H1 (cell line): ENCODE measurements at regions not wholly inside any gene's neighbourhood (a gene's known extent, or its start where the extent isn't known, plus 50 kb on each side); places are given as distances from the start of the nearest gene placed in this dataset.

Source experiments
- CTCF ChIA-PET: fragments of 300-600 bp; sonication (Branson Sonifier 250); formaldehyde crosslinking; loops from one replicate; lab custom pipeline; 2021; ENCODE audit not compliant: partially characterized antibody; lab: Charles Lee
- POLR2A ChIA-PET: fragments of 300-600 bp; sonication (Branson Sonifier 250); formaldehyde crosslinking; loops from one replicate; lab custom pipeline; 2021; ENCODE audit warnings: inconsistent platforms; ENCODE audit not compliant: partially characterized antibody; lab: Charles Lee
- DNase-seq, 2 experiments: peaks; one replicate each; pipeline versions ENCODE4 v3.0.0 to v3.0.0-alpha.2; 2010 to 2022; ENCODE audit warnings: low spot score in 2 of 2, low read depth in 1 of 2, mixed read lengths in 1 of 2
- FAIRE-seq: peaks from 2 replicates; lab custom pipeline; 2011; peaks lifted over from hg19 to GRCh38; lab: Jason Lieb, UNC
- H2AFZ ChIP-seq: 2 replicates; pipeline ENCODE4 v1.8.1; 2012; ENCODE audit warnings: low read length, inconsistent platforms
- H2AK5ac ChIP-seq: 2 replicates; pipeline ENCODE4 v1.6.1; 2013; ENCODE audit warnings: low read depth, low read length
- H2BK120ac ChIP-seq: replicated peaks from 2 replicates; pipeline ENCODE3; 2013; ENCODE audit warnings: low read depth, low read length, inconsistent platforms
- H2BK12ac ChIP-seq: 2 replicates; pipeline ENCODE4 v1.6.1; 2013; ENCODE audit warnings: low read depth, low read length
- H2BK15ac ChIP-seq: 2 replicates; pipeline ENCODE4 v1.6.1; 2013; ENCODE audit warnings: low read length
- H2BK20ac ChIP-seq: 2 replicates; pipeline ENCODE4 v1.6.1; 2013; ENCODE audit warnings: low read length
- H2BK5ac ChIP-seq: 2 replicates; pipeline ENCODE4 v1.6.1; 2013; ENCODE audit warnings: low read depth, low read length
- H3K14ac ChIP-seq: 2 replicates; pipeline ENCODE4 v1.6.1; 2013; ENCODE audit warnings: inconsistent platforms; ENCODE audit not compliant: insufficient read length
- H3K18ac ChIP-seq: 2 replicates; pipeline ENCODE4 v1.6.1; 2013; ENCODE audit warnings: low read length; ENCODE audit errors: extremely low read depth
- H3K23ac ChIP-seq: 2 replicates; pipeline ENCODE4 v1.6.1; 2013; ENCODE audit warnings: inconsistent platforms; ENCODE audit not compliant: insufficient read length
- H3K23me2 ChIP-seq: 2 replicates; pipeline ENCODE4 v1.6.1; 2013; ENCODE audit warnings: low read depth, low read length
- H3K27ac ChIP-seq: 2 replicates; pipeline ENCODE4 v1.6.1; 2011; ENCODE audit warnings: low read depth, low read length, inconsistent platforms
- H3K27me3 ChIP-seq, 4 experiments: replicated peaks in 1 of 4; 1 replicate in 1 of 4; 2 replicates in 3 of 4; pipeline versions ENCODE4 v1.6.1 to v1.8.1; 2011 to 2013; ENCODE audit warnings: low read length in 3 of 4, mild to moderate bottlenecking in 3 of 4, inconsistent platforms in 2 of 4, mixed read lengths in 2 of 4, moderate library complexity in 1 of 4; ENCODE audit not compliant: control insufficient read depth in 3 of 4, insufficient read depth in 3 of 4; ENCODE audit errors: extremely low read depth in 1 of 4
- H3K36me3 ChIP-seq, 4 experiments: 2 replicates each; pipeline versions ENCODE4 v1.6.1 to v1.8.1; 2011 to 2013; ENCODE audit warnings: mild to moderate bottlenecking in 4 of 4, low read length in 3 of 4, moderate library complexity in 2 of 4, control low read depth in 1 of 4, inconsistent platforms in 1 of 4; ENCODE audit not compliant: insufficient read depth in 4 of 4, control insufficient read depth in 2 of 4
- H3K4ac ChIP-seq: replicated peaks from 2 replicates; pipeline ENCODE3; 2013; ENCODE audit warnings: low read length, low read depth, mixed read lengths, inconsistent platforms; ENCODE audit not compliant: insufficient read length
- H3K4me1 ChIP-seq, 4 experiments: replicated peaks in 1 of 4; 1 replicate in 1 of 4; 2 replicates in 3 of 4; pipeline versions ENCODE4 v1.6.1 to v1.8.1; 2011 to 2013; ENCODE audit warnings: low read length in 3 of 4, inconsistent platforms in 2 of 4, mixed read lengths in 1 of 4; ENCODE audit not compliant: insufficient read depth in 4 of 4, control insufficient read depth in 3 of 4
- H3K4me2 ChIP-seq, 2 experiments: 2 replicates each; pipeline versions ENCODE4 v1.6.1 to v1.8.1; 2011 to 2013; ENCODE audit warnings: low read depth in 2 of 2, low read length in 2 of 2, control low read depth in 1 of 2, inconsistent platforms in 1 of 2, mild to moderate bottlenecking in 1 of 2; ENCODE audit not compliant: insufficient read depth in 1 of 2
- H3K4me3 ChIP-seq, 4 experiments: fragments of 200-600, 300-600 bp in 1 of 4; sonication (generic), shearing (Covaris generic), sonication (Bioruptor Twin) in 1 of 4; 2 replicates each; pipeline versions ENCODE4 v1.5.1 to v1.8.1; 2011 to 2016; ENCODE audit warnings: low read length in 4 of 4, low read depth in 3 of 4, control low read depth in 2 of 4, inconsistent platforms in 2 of 4, mild to moderate bottlenecking in 2 of 4, mixed read lengths in 1 of 4, moderate library complexity in 1 of 4; ENCODE audit not compliant: insufficient read depth in 2 of 4; ENCODE audit errors: extremely low read depth in 1 of 4
- H3K56ac ChIP-seq: replicated peaks from 2 replicates; pipeline ENCODE3; 2013; ENCODE audit warnings: low read depth, mild to moderate bottlenecking, mixed read lengths, low read length, inconsistent platforms; ENCODE audit not compliant: insufficient read length
- H3K79me1 ChIP-seq: 2 replicates; pipeline ENCODE4 v1.6.1; 2013; ENCODE audit warnings: low read depth, low read length, control low read depth
- H3K79me2 ChIP-seq, 2 experiments: 2 replicates each; pipeline versions ENCODE4 v1.6.1 to v1.8.1; 2012 to 2013; ENCODE audit warnings: low read length in 2 of 2, mild to moderate bottlenecking in 2 of 2, inconsistent platforms in 1 of 2; ENCODE audit not compliant: insufficient read depth in 2 of 2, control insufficient read depth in 1 of 2
- H3K9ac ChIP-seq, 4 experiments: replicated peaks in 1 of 4; 1 replicate in 1 of 4; 2 replicates in 3 of 4; pipeline versions ENCODE4 v1.6.1 to v1.8.1; 2011 to 2013; ENCODE audit warnings: low read depth in 3 of 4, low read length in 3 of 4, control low read depth in 2 of 4, mild to moderate bottlenecking in 2 of 4, moderate library complexity in 2 of 4, inconsistent platforms in 1 of 4; ENCODE audit errors: extremely low read depth in 1 of 4
- H3K9me3 ChIP-seq, 2 experiments: 2 replicates each; pipeline versions ENCODE4 v1.6.1 to v1.8.1; 2012 to 2013; ENCODE audit warnings: mild to moderate bottlenecking in 2 of 2, moderate library complexity in 2 of 2, control low read depth in 1 of 2, inconsistent platforms in 1 of 2, low read depth in 1 of 2, low read length in 1 of 2, mixed read lengths in 1 of 2; ENCODE audit not compliant: insufficient read depth in 2 of 2
- H4K20me1 ChIP-seq, 2 experiments: replicated peaks in 1 of 2; 2 replicates each; pipeline versions ENCODE3 to v1.8.1; 2011 to 2013; ENCODE audit warnings: inconsistent platforms in 2 of 2, low read length in 2 of 2, mild to moderate bottlenecking in 1 of 2; ENCODE audit not compliant: insufficient read depth in 2 of 2, control insufficient read depth in 1 of 2
- H4K5ac ChIP-seq: 2 replicates; pipeline ENCODE4 v1.6.1; 2013; ENCODE audit warnings: low read length, low read depth, mixed read lengths, inconsistent platforms; ENCODE audit not compliant: insufficient read length
- H4K8ac ChIP-seq: 2 replicates; pipeline ENCODE4 v1.8.0; 2013; ENCODE audit warnings: mild to moderate bottlenecking, moderate library complexity, low read length, inconsistent platforms; ENCODE audit not compliant: insufficient read depth; ENCODE audit errors: extremely low read depth
- H4K91ac ChIP-seq: replicated peaks from 2 replicates; pipeline ENCODE3; 2013; ENCODE audit warnings: low read length, mixed read lengths, inconsistent platforms; ENCODE audit not compliant: insufficient read length
- ASH2L ChIP-seq: fragments of 200-600, 300-600 bp; sonication (generic); IDR thresholded peaks from one replicate; pipeline ENCODE4 v1.7.1; 2017; ENCODE audit warnings: low read length
- CBX5 ChIP-seq: fragments of 300-800, 300-1000 bp; sonication (generic); IDR thresholded peaks from 2 replicates; pipeline ENCODE4 v1.7.1; 2016; ENCODE audit warnings: antibody characterized with exemption, low read length, low read depth
- CEBPB ChIP-seq: IDR thresholded peaks from 2 replicates; pipeline ENCODE4 v1.6.1; 2012; ENCODE audit warnings: low read depth, low read length
- GABPA ChIP-seq: IDR thresholded peaks from 2 replicates; pipeline ENCODE4 v1.6.1; 2011; ENCODE audit warnings: mild to moderate bottlenecking, low read length, moderate library complexity, borderline replicate concordance; ENCODE audit not compliant: insufficient read depth
- GTF2F1 ChIP-seq: IDR thresholded peaks from 2 replicates; pipeline ENCODE4 v1.6.1; 2012; ENCODE audit warnings: low read depth, low read length, improper control_type of control experiment, borderline replicate concordance
- HDAC6 ChIP-seq: IDR thresholded peaks from one replicate; pipeline ENCODE4 v1.7.1; 2012; ENCODE audit warnings: low read depth, mild to moderate bottlenecking, inconsistent platforms, low read length, moderate library complexity
- PHF8 ChIP-seq: fragments of 200-600 bp; sonication (generic); conservative IDR thresholded peaks from 2 replicates; pipeline ENCODE4 v1.7.1; 2012; ENCODE audit warnings: low read depth, mild to moderate bottlenecking, inconsistent platforms, low read length, moderate library complexity
- SAP30 ChIP-seq: fragments of 300-600 bp; sonication (generic); IDR thresholded peaks from 2 replicates; pipeline ENCODE4 v1.7.1; 2012; ENCODE audit warnings: low read length, moderate library complexity, mild to moderate bottlenecking, inconsistent platforms; ENCODE audit not compliant: insufficient read depth, insufficient replicate concordance
- SIN3A ChIP-seq, 2 experiments: IDR thresholded peaks in 1 of 2; conservative IDR thresholded peaks in 1 of 2; 2 replicates each; pipeline ENCODE4 v1.6.1; 2011 to 2012; ENCODE audit warnings: low read length in 2 of 2, improper control_type of control experiment in 1 of 2, low read depth in 1 of 2, mild to moderate bottlenecking in 1 of 2
- SIX5 ChIP-seq: IDR thresholded peaks from 2 replicates; pipeline ENCODE4 v1.6.1; 2011; ENCODE audit warnings: mild to moderate bottlenecking, low read depth, low read length
- SP1 ChIP-seq: IDR thresholded peaks from 2 replicates; pipeline ENCODE4 v1.6.1; 2011; ENCODE audit warnings: low read depth, low read length
- SP4 ChIP-seq: IDR thresholded peaks from 2 replicates; pipeline ENCODE4 v1.6.1; 2012; ENCODE audit warnings: low read length, inconsistent platforms
- TBP ChIP-seq: IDR thresholded peaks from 2 replicates; pipeline ENCODE4 v1.6.1; 2011; ENCODE audit warnings: low read depth, low read length, improper control_type of control experiment
- WGBS, 2 experiments: shearing (Covaris generic) in 1 of 2; methylation state at CpG; one replicate each; pipeline versions ENCODE4 v1.1.6 to v1.1.7; 2013 to 2015; ENCODE audit warnings: low lambda C conversion rate in 2 of 2, mixed read lengths in 2 of 2, inconsistent platforms in 1 of 2, low coverage in 1 of 2, missing lambda C conversion rate in 1 of 2; ENCODE audit not compliant: insufficient replicate concordance in 2 of 2, insufficient coverage in 1 of 2, insufficient read length in 1 of 2; ENCODE audit errors: extremely low coverage in 1 of 2, missing lambda C conversion rate in 1 of 2; 5-methylcytosine and 5-hydroxymethylcytosine counted together
- TF ChIP-seq, protein P1 (sequence below): IDR thresholded peaks from 2 replicates; pipeline ENCODE4 v1.6.1; 2012; ENCODE audit warnings: inconsistent platforms

DNA sequence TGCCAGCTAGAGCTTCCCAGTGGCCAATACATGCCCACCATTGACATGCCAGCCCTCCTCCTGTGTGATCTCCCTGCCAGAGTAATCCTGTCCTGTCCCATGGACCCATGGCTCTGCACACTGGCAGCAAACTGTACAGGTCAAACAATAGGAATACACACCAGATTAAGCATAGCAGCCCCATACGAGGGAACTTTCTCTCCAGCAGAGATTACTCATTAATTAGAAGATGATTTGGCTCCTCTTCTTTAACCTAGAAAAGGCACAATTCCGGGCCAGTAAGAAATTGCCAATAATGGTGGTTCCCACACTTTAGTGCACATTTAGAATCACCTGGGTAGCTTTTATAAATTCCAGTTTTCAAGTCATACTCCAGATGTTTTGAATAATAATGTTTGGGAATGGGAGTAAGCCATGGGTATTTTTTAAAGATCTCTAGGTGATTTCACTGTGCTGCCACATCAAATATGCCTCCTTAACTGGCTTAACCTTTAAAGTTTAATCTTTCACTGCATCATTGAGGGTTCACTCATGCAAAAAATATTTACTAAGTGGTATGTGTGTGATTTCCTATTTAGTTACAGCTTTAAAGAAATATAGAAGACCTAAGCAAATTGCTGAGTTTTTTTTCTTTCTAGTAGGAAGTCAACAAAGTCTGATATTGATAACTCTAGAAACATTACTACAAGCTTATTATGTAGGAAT, 277.6 kb upstream of the NWD2 start:
- Histone ChIP-seq H4K5ac (no peak overlapping the region), H3K27me3 (no peaks in the 10 kb centered on the region), H3K79me2 (no peaks in the 10 kb centered on the region), H3K9ac (no peak overlapping the region), H4K20me1 (no peaks in the 10 kb centered on the region), H3K18ac (no peak overlapping the region), H2AFZ (no peak overlapping the region), H3K4me1 (peaks cover 0 to 3% (median 0%) of the 10 kb centered on the region in 4 experiments; a peak in 1 of 7 replicates), H3K23me2 (no peaks in the 10 kb centered on the region), H3K36me3 (no peaks in the 10 kb centered on the region), H3K4me3 (no peak overlapping the region), H3K79me1 (no peaks in the 10 kb centered on the region), H3K9me3 (no peaks in the 10 kb centered on the region), H3K23ac (no peak overlapping the region), H3K4me2 (no peak overlapping the region), H3K27ac (no peak overlapping the region), H2BK5ac (no peak overlapping the region), H3K4ac (no peak overlapping the region), H4K91ac (no peak overlapping the region), H2BK15ac (no peak overlapping the region), H3K56ac (no peak overlapping the region), H2BK12ac (no peak overlapping the region), H4K8ac (no peak overlapping the region), H3K14ac (no peak overlapping the region), H2BK120ac (no peak overlapping the region), H2BK20ac (no peak overlapping the region), H2AK5ac (no peak overlapping the region)
- no peak for FAIRE-seq
- POLR2A ChIA-PET, result no interaction called here
- CTCF ChIA-PET, result no interaction called here
- no peak for DNase-seq
- 95% methylated on average over 2 of the region's 2 CpGs; no CpG with 5 or more reads in 1 of the 2 experiments for WGBS, 2 experiments
- no peak for TF ChIP-seq GABPA
- no peak for TF ChIP-seq SAP30
- no peak for TF ChIP-seq GTF2F1
- TF ChIP-seq SIN3A (conservative IDR thresholded peaks at IDR 0.05 in 1 of 2, IDR thresholded peaks at IDR 0.05 in 1 of 2; ENCODE audit: low read depth in 1 of 2, low read length in 2 of 2), result no peak
- no peak for TF ChIP-seq HDAC6
- TF ChIP-seq ASH2L, result no peak
- TF ChIP-seq CEBPB, result no peak
- TF ChIP-seq SP1, result no peak
- TF ChIP-seq CBX5, result no peak
- TF ChIP-seq, protein P1, sequence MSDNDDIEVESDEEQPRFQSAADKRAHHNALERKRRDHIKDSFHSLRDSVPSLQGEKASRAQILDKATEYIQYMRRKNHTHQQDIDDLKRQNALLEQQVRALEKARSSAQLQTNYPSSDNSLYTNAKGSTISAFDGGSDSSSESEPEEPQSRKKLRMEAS, result no peak
- TF ChIP-seq PHF8, result no peak
- TF ChIP-seq SIX5, result no peak
- no peak for TF ChIP-seq TBP
- no peak for TF ChIP-seq SP4
